Cardiac septum (tissue), 1 donor: ENCODE measurements at regions not wholly inside any gene's neighbourhood (a gene's known extent, or its start where the extent isn't known, plus 50 kb on each side); places are given as distances from the start of the nearest gene placed in this dataset.

ENCODE experiments used
- DNase-seq: peaks from one replicate; pipeline ENCODE4 v3.0.0-alpha.2; 2020; ENCODE audit warnings: low spot score
- intact Hi-C: fragments of 100-400 bp; cut with DNase I; formaldehyde crosslinking; loops from one replicate; pipeline ENCODE4 v1.14.0; 2022
- donor health status: DM: no; HTN: no; CAD: no.

DNA sequence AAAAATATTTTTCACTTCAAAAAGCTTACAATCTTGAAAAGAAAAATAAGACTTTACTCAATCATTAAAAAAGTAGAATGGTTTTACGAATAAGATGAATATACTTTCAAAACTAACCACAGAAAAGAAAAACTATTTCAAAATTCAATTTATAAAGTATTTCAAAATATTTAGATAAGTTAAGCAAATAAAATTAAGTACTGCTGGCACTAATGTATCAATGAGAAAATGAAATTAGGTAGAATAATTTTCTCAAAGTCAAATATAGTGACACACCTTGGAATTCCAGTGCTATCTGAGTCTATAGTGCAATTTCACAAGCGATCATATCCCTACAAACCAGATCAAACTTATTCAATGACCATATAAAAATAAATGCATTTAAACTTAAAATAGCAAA lies 109.8 kb upstream of the SEMA3A start:
- intact Hi-C loops = no loop called here
- DNase-seq = no peak

DNA sequence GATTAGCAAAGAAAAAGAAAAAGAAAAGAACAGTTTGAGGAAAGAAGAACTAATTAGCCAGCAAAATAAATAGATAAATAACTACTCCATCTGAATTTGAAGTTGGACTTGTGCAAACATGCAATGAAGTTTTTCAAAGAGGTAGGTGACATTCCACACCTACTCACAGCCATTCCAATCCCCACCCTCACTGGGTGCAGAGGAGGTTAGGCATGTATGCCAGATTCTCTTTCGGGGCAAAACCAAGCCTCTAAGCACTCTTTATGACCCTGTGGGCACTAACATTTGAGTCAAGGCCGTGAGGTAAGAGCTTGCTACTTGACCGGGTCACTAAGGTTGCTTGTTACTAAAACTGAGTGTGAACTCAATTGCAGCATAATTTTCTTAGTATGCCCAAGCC lies 108.4 kb upstream of the SEMA3A start:
- intact Hi-C loops = no loop called here
- DNase-seq = no peak

- no peak for DNase-seq
- intact Hi-C loops = no loop called here
These were observed 103.0 kb upstream of the SEMA3A start for GRCh38 chr7:84297616-84298015.

- DNase-seq = no peak
- intact Hi-C loops = no loop called here
These were observed 100.4 kb upstream of the SEMA3A start for GRCh38 chr7:84294847-84295455.

GRCh38 chr7:84294391-84294790 lies 99.8 kb upstream of the SEMA3A start:
- DNase-seq = no peak
- intact Hi-C loops = no loop called here

GRCh38 chr7:84291756-84292155 lies 97.2 kb upstream of the SEMA3A start:
- intact Hi-C loops = no loop called here
- DNase-seq = no peak

GRCh38 chr7:84283798-84284197 lies 89.2 kb upstream of the SEMA3A start:
- no peak for DNase-seq
- intact Hi-C loops = no loop called here

DNA sequence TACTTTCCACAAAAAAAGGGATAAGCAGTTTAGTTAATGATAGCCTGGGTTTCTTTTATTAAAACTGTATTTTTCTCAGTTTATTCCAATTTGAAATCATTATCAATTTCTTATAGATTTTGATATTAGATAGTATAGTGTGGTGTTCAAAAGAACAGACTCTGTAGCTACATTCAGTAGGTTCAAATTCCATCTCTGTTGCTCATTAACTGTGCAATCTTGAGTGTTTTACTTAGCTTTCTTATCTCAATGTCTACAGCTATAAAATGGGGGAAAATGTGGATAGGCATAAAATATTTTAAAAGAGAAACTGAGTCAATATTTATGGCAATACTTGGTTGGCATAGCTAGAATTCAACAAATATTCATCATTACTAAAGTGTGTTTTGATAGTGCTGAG lies 86.9 kb upstream of the SEMA3A start:
- DNase-seq = no peak
- intact Hi-C loops = no loop called here

DNA sequence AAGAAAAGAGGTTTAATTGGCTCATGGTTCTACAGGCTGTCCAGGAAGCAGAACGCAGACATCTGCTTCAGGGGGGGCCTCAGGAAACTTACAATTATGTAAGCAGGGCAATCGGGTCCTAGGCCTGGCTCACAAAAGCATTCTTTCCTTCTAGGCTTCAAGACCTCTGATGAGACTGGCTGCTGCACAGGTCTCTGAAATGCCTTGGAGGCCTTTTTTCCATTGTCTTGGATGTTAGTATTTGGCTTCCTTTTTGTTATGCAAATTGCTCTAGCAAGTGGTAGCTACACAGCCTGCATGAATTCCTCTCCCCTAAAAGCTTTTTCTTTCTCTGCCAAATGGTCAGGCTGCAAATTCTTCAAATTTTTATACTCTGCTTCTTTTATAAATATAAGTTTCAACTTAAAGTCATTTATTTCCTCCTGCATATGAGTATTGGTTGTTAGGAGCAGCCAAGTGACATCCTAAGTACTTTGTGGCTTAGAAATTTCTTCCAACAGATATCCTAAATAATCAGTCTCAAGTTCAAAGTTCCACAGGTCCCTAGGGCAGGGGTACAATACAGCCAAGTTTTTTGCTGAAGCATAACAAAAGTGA lies 83.1 kb upstream of the SEMA3A start:
- intact Hi-C loops = no loop called here
- no peak for DNase-seq

DNA sequence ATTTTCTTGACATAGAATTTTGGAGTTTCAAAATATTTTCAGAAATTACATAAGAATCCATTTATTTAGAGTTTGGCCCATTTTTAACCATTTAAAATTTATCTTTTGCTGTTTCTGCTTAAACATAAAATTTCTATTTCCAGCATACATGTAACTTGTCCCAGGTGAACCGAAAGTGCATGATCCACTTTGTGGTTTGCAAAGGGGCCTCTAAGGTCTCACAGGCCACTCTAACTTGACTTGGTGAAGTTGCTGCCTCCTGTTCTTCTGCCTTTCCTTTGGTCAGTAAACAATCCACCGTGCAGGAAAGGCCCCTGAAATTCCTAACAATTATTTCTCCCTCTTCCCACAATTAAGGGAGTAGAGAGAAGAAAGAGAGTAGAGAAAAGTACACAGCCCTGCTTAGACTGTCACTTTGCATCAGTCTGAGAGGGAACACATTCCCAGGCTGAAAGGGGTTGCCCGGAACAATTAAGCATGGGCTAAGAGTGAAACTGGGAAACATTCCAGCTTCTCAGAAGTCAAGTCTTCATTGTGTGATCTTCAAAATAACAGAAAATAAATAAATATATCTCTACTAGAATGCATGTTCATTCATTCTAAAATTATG lies 79.5 kb upstream of the SEMA3A start:
- intact Hi-C loops = no loop called here
- DNase-seq = no peak

GRCh38 chr7:84271543-84271942 lies 77.0 kb upstream of the SEMA3A start:
- no peak for DNase-seq
- intact Hi-C loops = no loop called here

DNA sequence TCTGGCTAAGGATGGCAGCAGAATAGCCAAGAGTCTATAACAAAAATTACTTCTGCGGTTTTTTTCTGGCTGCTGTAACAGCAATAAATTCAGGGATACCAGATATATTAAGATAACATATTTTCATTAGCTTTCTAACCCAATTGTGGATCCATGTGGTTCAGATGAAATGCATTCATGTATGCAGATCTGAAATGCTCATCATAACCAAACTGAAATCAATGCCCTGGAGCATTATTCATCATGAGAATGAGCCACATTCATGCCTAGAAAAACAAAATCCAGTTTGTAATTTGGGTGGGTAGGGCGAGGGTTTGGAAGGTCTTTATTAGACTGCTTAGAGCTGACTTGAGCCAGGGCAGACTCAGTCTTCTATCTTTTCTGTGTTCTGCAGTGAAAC lies 69.8 kb upstream of the SEMA3A start:
- no peak for DNase-seq
- intact Hi-C loops = no loop called here

- intact Hi-C loops = no loop called here
These were observed 68.5 kb upstream of the SEMA3A start for GRCh38 chr7:84263106-84263505.

GRCh38 chr7:84261509-84261908 lies 66.9 kb upstream of the SEMA3A start:
- intact Hi-C loops = no loop called here
- no peak for DNase-seq

More at GRCh38 chr7:84263106-84263505, 68.5 kb upstream of the SEMA3A start:
- no peak for DNase-seq

- intact Hi-C loops = no loop called here
- DNase-seq = no peak
These were observed 64.0 kb upstream of the SEMA3A start for GRCh38 chr7:84258628-84259027.

DNA sequence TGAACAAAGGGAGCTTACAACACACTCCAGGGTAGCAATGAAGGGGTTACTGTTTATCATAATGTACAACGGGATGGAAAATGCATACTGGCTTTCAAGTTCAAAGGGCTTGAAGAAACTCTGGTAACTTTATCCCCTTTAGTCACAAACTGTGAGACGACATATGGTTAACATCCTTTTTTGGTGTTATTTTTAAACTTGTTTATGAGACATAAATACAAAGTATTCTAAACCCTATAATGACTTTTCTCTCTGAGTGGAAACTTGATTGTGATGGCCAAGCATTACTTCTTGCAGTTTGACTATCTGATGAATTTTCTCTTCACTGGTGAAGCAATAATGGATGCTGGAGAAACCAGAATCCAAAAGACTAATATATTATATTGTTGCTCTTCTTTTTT lies 62.0 kb upstream of the SEMA3A start:
- intact Hi-C loops = no loop called here

DNA sequence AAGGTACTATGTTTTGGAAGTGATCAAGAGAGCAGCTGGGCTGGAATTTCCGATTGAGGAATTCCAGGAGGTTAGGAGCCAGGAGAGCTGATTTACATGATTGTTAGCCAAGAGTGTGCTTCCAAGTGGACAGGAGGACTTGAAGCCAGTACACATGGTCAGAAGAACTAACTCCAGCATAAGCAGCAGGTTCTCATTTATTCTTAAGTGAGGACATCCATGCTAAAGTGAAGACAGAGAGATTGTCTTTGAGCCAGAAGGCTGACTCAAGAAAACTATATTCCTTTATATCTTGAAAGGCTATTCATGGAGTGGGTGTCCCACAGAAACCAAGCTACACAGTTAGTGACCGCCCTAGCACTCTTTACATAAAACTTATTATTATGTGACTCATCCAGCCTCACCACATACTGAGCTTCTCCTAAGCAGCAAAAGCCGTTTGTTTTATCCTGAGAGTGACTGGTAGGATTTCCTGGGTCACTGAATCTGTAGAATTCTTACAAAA lies 56.7 kb upstream of the SEMA3A start:
- intact Hi-C loops = no loop called here

More for the DNA sequence above, 62.0 kb upstream of the SEMA3A start:
- no peak for DNase-seq

GRCh38 chr7:84250452-84250851 lies 55.9 kb upstream of the SEMA3A start:
- no peak for DNase-seq
- intact Hi-C loops = no loop called here

More for the DNA sequence above, 56.7 kb upstream of the SEMA3A start:
- no peak for DNase-seq

GRCh38 chr7:84249656-84250055 lies 55.1 kb upstream of the SEMA3A start:
- DNase-seq = no peak
- intact Hi-C loops = no loop called here

DNA sequence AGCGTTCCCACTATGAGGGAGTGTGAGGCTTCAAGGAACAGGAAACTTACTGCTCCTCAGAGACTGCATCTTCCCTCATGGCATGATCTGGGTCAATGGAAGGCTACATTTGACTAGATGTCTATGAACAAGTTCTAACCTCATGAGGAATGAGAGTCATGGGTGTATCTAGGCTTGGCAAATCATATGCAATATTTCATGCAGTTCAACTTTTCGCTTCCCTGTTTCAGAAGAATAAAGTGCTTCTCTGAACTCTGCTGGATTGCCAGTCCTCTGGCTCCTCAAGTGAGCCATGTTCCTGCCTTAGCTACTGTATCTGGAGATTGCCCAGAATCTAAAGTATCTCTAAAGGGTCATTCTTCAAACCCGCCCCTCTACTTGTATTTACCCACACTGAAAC lies 54.3 kb upstream of the SEMA3A start:
- no peak for DNase-seq
- intact Hi-C loops = no loop called here

DNA sequence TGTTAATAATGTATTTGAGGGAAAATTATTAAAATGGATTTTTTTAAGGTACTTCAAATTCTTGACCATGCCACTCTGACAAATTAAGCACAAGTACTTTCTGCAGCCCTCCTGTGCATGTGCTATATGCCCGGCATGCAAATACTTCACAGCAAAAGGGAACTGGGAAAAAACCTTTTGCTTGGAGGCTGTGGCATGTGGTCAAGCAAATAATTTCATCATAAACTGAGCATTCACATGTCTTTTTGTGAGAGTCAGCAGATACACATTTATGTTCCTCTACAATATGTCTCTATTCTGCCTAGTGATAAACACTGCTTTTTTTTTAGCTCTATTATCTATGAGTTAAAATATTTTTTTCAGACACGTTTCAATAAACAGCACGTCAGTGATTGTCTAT lies 53.7 kb upstream of the SEMA3A start:
- intact Hi-C loops = no loop called here
- DNase-seq = no peak
